Cardiac septum (tissue), 1 donor: ENCODE measurements at regions not wholly inside any gene's neighbourhood (a gene's known extent, or its start where the extent isn't known, plus 50 kb on each side); places are given as distances from the start of the nearest gene placed in this dataset.
"Not testable (repeated sequence)": the region's sequence is repeated elsewhere in the genome, so short reads cannot be mapped to it uniquely, and the experiment has no call there.

ENCODE experiments used
- DNase-seq: peaks from one replicate; pipeline ENCODE4 v3.0.0-alpha.2; 2020; ENCODE audit warnings: low spot score
- intact Hi-C: fragments of 100-400 bp; cut with DNase I; formaldehyde crosslinking; loops from one replicate; pipeline ENCODE4 v1.14.0; 2022
- donor health status: DM: no; HTN: no; CAD: no.

DNA sequence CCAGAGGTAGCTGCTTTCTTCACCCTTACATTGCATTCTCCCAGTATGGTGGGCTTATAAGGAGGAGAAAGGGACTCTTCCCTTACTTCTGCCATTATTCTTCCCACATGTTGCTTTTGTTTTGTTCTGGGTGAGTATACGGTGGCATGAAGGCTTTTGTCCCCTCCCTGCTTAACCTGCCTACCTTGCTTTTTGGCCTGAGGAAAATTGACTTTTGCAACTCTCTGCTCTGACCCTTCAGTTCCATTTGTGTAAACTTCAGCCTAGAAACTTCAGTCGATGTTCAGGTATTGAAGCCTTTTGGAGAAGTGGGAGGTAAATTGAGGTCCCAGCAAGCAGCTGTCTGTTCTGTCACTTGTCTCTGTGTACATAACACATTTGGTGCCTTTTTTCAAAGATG is 110.2 kb downstream of the PCSK1 start:
- intact Hi-C loops: no loop called here

GRCh38 chr5:96322217-96322616 is 110.8 kb downstream of the PCSK1 start:
- no peak for DNase-seq
- intact Hi-C loops: no loop called here

More for the DNA sequence above, 110.2 kb downstream of the PCSK1 start:
- DNase-seq: no peak

- intact Hi-C loops: no loop called here
Measured at GRCh38 chr5:96321345-96321744, 111.7 kb downstream of the PCSK1 start.

GRCh38 chr5:96320797-96321196 is 112.3 kb downstream of the PCSK1 start:
- intact Hi-C loops: no loop called here
- DNase-seq: no peak

More at GRCh38 chr5:96321345-96321744, 111.7 kb downstream of the PCSK1 start:
- DNase-seq: no peak

GRCh38 chr5:96319981-96320739 is 112.9 kb downstream of the PCSK1 start:
- intact Hi-C loops, DNase-seq: not testable (repeated sequence)

DNA sequence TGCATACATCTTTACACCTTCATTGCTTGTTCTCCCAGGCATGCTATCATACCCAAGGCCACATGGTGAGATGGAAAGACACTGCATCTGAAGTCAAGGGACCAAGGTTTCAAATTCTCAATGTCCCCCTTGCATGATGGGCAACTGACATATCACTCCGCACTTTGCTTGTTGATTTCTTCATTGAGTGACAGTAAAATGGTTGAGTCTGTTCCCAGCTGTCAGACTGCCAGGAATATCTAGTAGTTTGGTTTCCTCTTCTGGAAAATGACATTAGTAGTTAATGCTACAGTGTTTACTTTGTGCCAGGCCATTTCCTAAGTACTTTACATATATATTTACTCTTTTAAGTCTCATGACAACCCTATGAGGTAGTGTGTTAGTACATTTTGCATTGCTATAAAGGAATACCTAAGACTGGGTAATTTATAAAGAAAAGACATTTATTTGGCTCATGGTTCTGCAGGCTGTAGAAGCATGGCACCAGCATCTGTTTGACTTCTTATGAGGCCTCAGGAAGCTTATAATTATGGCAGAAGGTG is 114.4 kb downstream of the PCSK1 start:
- intact Hi-C loops: no loop called here
- DNase-seq: no peak

GRCh38 chr5:96317945-96318344 is 115.1 kb downstream of the PCSK1 start:
- intact Hi-C loops: no loop called here
- no peak for DNase-seq

DNA sequence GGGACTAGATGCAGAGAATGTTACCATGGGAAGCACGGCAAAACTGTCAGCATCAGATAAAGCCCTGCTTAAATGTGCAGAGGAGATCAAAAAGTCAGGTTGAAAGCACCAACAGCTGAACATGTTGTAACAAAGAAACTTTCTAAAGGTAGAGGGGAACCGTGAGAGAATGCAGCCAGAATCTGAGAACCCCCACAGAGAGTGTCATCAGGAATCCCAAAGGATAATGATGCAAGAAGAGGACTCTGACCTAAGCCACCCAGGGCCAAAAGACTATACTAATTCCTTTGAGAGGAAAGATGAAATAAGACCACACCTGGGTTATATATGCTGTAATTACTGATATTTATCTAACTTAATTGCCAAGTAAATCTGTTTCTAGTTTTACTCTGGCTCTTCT is 116.6 kb downstream of the PCSK1 start:
- DNase-seq: no peak
- intact Hi-C loops: no loop called here

- intact Hi-C loops: no loop called here
Measured at GRCh38 chr5:96316017-96316416, 117.0 kb downstream of the PCSK1 start.

DNA sequence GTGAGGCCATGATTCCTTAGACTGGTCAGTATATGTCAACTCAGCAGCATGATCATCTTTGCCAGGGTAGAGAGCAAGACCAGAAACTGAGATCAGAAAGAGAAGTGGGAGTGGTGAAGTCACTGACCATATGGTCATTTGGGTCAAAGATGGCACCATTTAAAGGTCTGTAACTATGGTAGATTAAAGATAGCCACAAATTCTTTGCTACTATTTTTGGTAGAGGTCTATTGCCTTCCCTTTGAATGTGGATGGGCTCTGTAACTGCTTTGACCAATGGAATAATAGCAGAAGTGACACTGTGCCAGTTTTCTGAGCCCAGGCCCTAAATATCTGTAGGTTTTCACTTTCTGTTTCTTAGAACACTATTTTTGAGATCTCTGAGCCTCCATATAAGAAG is 117.6 kb downstream of the PCSK1 start:
- no peak for DNase-seq
- intact Hi-C loops: no loop called here

More at GRCh38 chr5:96316017-96316416, 117.0 kb downstream of the PCSK1 start:
- no peak for DNase-seq

DNA sequence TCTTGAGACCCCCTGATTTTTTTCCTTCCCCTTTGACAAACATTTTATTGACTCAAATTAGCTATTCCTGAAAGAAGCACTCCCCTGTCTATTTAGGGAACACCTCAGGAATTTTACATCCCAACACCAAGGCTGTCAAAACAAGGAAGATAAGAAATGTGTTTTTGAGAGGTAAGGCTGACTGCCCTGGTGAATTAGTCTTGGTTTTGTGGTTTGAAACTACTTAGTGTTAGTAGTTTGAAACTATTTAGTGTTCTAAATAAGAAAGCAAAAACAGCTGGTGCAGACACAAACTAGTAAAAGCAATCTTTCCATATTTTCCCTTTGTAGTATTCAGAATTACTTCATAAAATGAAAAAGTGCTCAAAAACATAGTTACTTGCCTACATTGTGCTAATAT is 120.7 kb downstream of the PCSK1 start:
- intact Hi-C loops: no loop called here
- DNase-seq: no peak

- intact Hi-C loops, DNase-seq: not testable (repeated sequence)
Measured at GRCh38 chr5:96307047-96307446, 126.0 kb downstream of the PCSK1 start.

- no peak for DNase-seq
- intact Hi-C loops: no loop called here
Measured at GRCh38 chr5:96302174-96302738, 130.8 kb downstream of the PCSK1 start.

DNA sequence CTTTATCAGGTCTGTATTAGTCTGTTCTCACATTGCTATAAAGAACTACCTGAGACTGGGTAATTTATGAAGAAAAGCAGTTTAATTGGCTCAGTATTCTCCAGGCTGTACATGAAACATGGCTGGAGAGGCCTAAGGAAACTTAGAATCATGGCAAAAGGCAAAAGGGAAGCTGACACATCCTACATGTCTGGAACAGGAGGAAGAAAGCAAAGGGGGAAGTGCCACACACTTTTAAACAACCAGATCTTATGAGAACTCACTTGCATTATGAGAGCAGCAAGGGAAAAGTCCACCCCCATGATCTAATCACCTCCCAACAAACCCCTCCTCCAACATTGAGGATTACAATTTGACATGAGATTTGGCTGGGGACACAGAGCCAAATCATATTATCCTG is 132.1 kb downstream of the PCSK1 start:
- intact Hi-C loops: no loop called here
- DNase-seq: no peak

GRCh38 chr5:96297867-96298266 is 135.2 kb downstream of the PCSK1 start:
- intact Hi-C loops: no loop called here
- DNase-seq: no peak

DNA sequence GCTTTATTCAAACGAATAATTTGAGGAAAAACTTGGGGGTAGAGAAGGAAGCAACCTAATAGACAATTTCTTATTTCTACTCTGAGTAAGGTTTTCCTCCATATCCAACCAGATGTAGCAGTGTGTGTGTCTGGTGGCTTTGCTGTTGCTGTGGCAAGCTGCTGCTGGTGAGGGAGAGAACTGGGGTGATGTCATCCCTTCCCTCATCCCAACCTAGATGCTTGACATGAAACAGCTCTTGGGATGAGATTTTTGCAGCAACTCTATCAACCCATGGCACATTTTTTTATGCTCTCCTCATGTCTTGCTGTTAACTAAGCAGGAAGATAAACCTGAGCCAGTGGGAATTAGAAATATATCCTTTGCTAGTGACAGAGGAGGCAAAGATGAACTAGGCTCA is 135.8 kb downstream of the PCSK1 start:
- intact Hi-C loops: no loop called here
- no peak for DNase-seq

DNA sequence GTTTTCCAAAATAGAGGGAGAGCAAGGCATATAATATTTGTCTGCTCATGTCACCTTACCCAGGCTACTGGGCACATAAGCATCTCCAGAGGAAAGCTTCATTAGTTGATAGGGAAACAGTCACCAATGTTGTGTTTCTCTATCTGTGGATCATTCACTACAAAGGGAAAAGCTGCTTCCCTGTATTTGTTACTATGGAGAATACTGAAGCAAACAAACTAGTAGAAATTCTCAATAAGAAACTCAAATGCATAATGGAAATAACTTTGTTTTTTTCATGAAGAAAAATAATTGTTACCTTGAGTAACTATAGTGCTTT is 138.2 kb downstream of the PCSK1 start:
- no peak for DNase-seq
- intact Hi-C loops: loop anchor here (5.0 kb wide), 1 partner anchor 48 kb away; no protein-coding TSS in a partner anchor

GRCh38 chr5:96293966-96294883 is 138.8 kb downstream of the PCSK1 start:
- DNase-seq: no peak
- intact Hi-C loops: loop anchor here (5.0 kb wide), 1 partner anchor 47 kb away; no protein-coding TSS in a partner anchor

DNA sequence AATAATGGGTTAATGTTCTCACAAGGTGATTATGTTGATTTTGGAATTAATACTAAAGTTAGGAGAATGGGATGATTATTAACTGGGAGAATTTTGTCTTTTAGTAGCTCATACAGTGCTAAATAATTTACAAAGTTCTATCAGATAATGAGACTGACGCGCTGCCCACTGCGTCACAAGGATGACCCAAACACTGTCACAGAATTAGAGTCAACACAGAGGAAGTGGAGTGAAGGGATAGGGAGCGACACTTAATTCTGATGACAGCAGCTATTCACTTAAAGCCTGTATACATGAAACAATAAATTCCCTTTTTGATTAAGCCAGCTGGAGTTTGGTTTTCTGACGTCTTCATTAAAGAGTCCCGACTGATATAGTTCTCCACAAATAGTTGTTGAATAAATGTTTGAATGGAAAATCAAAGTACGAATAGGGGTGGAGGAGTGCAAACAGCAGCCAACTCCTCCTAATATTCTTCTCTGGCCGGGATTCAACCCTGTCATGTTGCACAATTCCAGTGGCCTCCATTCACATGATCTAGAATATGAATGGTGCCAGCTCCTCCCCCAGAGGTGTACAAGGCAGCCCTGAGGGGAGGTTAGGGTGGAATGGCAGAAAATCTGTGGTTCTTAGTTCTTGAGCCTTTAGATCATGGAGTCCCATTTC is 140.3 kb downstream of the PCSK1 start:
- intact Hi-C loops: loop anchor here (5.0 kb wide), 1 partner anchor 45 kb away; no protein-coding TSS in a partner anchor
- no peak for DNase-seq

GRCh38 chr5:96289287-96289686 is 143.8 kb downstream of the PCSK1 start:
- DNase-seq, intact Hi-C loops: not testable (repeated sequence)
